NCI-H748 treated with DMSO at 0.1 percent for 48 hours (cell line): ENCODE measurements at regions not wholly inside any gene's neighbourhood (a gene's known extent, or its start where the extent isn't known, plus 50 kb on each side); places are given as distances from the start of the nearest gene placed in this dataset.

Experiments
- DNase-seq: peaks from one replicate; lab custom pipeline; 2025; lab: John Stamatoyannopoulos, UW

DNA sequence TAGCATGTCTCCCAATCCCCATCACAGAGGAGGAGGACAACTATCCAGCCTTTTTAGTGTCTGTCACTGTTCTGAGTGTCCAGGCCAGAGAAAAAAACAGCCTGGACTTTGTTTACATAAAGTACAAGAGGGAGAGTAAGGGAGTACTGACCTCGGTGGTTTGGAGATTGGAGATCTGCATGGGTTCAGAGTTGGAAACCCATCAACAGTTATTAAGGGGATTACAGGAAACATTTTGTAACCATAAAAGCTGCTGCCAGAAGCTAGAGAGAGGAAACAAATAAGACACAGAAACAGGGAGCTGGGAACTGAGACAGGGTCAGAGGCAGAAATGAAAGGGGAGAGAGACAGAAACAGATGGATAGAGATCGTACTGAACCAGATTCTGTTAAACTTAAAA is 131.5 kb upstream of the CTTNBP2NL start:
- no peak for DNase-seq

- DNase-seq = no peak
These were observed 130.1 kb upstream of the CTTNBP2NL start for GRCh38 chr1:112265931-112266330.

DNA sequence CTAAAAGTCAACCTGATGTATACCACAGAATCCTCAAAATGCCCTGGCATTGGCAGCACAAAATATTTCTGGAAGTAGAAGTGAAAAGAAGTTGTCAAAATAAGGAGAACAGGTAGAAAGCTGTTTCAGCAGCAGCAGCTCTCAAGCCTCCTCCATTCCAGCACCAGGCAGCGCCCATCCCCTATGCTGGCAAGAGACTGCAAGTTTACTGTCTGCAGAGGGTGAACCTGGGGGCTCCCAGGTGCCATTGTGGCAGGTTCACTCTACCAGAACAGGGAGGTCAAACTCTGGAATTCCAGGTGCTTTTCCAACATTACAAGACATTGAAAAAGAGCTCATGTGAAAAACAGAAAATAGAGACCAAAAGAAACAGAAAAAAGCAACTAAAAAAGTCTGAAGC is 128.8 kb upstream of the CTTNBP2NL start:
- DNase-seq = no peak

GRCh38 chr1:112267929-112268328 is 128.1 kb upstream of the CTTNBP2NL start:
- DNase-seq = no peak

GRCh38 chr1:112268408-112268807 is 127.6 kb upstream of the CTTNBP2NL start:
- DNase-seq = no peak

GRCh38 chr1:112271270-112271669 is 124.7 kb upstream of the CTTNBP2NL start:
- DNase-seq = no peak

DNA sequence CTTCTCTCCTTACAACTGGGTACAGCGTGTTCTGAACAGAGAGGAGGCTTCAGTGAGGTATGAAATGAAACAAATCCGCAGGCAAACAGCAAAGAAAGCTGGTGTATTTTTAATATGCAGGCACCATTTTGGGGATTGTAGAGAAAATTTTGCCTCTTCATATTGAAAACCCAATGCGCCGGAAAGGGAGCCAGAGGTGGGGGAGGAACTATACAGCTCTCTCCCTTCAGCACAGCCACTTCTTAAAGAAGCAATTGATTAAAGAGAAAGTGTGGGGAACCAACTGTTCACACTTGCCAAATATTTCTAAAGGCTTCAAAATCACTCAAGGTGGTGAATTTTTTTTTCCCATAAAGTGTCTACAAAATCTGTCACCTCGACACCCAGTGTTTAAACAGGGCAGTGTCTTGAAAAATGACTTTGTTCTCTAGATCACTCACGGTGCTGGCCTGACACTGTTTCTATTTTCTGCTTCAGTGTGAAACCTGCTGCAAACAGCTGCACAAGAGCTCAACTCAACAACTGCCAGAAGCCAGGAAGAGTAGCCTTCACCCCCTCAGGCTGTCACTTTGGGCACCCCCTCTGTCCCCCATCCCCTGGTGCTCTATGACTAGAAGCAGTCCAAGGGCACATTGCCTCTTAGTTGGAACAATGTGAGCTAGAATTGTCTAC is 123.8 kb upstream of the CTTNBP2NL start:
- DNase-seq = no peak

- DNase-seq = no peak
These were observed 111.2 kb upstream of the CTTNBP2NL start for GRCh38 chr1:112284796-112285195.

- no peak for DNase-seq
These were observed 110.7 kb upstream of the CTTNBP2NL start for GRCh38 chr1:112285316-112285715.

GRCh38 chr1:112285746-112286145 is 110.3 kb upstream of the CTTNBP2NL start:
- no peak for DNase-seq

DNA sequence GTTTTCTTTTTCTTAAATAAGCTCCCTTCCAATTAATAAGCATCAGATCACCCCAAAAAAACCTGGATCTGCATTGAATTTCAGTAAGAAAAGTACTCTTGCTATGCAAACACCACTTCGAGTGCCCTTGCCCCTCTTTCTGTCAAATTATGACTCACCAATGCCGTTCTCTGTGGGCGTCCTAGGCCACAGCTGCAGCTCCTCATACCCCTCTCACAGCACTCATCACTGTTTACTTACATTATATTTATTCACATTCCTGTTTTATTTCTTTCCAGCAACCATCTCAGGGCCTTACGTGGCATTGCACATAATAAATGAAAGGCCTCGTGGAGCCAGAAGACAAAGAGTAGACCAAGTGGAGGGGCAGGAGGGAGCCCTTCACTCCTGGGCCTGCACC is 99.1 kb upstream of the CTTNBP2NL start:
- peak; percentile 10 for DNase-seq

DNA sequence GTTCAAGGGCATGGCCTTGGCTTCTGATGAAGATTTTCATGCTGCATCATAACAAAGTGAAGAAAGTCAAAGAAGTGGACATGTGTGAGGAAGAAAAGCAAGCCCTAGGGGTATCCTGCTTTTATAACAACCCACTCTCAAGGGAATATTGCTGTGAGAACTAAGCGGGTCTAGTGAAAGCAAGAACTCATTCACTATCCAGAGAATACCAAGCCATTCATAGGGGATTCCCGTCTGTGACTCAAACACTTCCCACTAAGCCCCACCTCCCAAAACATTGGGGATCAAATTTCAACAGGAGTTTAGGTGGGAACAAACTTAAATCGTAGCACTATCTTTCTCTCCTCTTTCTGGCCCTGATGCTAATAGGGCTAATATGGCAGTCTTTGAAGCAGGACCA is 98.5 kb upstream of the CTTNBP2NL start:
- no peak for DNase-seq

GRCh38 chr1:112298558-112298957 is 97.5 kb upstream of the CTTNBP2NL start:
- DNase-seq = peak; percentile 23

DNA sequence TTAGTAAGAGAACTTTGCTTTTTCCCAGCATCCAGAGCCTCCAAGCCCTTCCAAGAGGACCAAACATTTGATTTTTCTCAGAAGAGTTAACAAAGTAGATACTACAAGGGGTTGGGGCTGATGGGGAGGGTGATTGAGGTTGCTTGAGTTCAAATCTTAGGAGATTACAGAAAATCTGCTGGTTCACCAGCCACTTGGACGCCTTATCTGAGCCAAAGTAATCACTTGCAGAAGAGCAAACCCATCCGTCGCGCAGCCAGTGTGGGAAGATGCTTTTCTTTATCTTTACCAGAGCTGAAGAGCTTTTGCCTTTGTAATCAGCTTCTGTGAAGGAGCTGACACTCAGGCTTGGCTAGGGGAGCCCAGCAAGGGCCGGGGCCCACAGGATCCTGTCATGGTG is 91.9 kb upstream of the CTTNBP2NL start:
- DNase-seq = no peak

GRCh38 chr1:112304612-112305011 is 91.4 kb upstream of the CTTNBP2NL start:
- no peak for DNase-seq

DNA sequence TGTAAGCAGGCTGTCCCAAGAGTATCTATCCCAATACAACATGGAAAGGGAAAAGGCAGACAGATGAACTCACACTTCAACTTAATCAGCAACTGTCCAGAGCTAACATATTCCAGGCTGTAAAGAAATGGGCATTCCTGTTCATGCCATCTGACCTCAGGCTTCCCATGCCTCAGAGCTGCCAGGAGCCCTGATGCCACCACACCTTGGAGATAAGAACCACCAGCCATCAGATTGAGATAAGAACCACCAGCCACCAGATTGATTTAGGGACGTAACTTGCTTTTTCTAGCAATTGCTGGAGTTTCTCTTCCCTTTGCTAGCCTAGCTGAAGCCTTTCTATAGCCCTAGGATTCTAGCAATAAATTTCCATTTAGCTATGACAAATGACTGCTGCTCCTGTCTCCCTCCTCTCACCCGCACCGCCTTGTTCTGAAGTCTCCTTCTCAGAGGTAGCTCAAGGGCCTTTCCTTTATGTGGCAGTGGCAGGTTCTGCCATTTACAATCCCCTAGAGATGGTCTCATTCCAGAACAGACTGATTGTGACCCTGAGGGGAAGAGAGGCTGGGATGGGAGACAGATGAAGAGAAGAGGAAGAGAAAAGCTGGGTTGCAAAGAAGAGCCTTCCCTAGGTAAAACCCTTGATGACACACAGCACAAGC is 88.0 kb upstream of the CTTNBP2NL start:
- DNase-seq = no peak

- no peak for DNase-seq
These were observed 87.3 kb upstream of the CTTNBP2NL start for GRCh38 chr1:112308716-112309115.

DNA sequence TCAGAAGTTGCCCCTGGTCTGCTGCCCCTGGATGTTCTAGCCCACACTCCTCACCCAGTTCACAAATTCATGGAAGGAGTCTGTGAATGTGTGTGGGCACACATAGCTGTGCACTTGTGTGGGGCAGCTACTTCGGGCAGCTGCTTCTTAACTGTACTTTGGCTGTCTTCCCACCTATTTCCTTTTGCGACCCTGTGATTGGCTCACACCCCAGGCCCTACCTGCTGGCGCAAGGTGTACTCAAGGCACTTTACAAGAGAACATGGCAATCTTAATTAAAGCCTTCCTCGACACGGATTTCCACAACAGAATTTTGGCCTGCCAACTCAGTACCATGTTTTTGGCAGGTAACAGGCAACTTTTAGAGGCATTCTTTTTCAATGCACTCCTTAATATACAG is 86.5 kb upstream of the CTTNBP2NL start:
- DNase-seq = no peak

DNA sequence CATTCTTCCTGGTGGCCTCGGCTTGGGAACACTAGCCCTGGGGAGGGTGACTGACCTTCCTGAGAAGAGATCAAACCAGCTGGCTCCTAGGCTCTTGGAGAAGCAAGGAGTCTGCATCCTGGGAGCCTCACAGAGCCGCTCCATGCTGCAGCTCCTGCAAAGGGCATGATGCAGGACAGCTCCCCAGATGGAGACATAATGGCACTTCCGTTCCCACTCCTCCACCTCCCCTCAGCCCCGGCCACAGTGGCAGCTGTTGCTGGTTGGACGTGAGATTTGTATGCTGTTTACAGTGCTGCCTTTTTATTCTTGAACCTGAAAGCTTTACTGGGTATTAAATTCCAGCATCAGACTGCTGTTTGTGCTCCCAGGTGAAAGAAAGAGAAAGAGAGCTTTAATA is 83.7 kb upstream of the CTTNBP2NL start:
- no peak for DNase-seq

DNA sequence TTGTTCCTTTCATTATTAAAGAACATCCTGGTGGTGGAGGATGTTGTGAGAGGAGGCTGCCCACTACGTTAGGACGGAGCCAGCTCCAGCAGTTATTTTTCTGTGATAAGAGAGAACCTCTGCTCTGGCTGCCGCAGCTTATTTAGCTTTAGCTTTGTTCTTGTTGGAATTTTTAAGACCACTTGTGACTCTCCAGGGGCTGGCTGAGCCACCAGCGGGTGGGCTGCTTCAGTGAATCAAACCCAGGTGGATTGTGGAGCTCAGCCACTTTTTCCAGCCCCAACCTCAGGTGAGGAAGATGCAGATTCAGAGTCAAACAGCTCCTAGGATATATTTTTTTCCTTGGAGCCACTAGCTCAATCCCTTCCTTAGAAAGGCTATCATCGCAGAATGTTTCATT is 83.1 kb upstream of the CTTNBP2NL start:
- no peak for DNase-seq

DNA sequence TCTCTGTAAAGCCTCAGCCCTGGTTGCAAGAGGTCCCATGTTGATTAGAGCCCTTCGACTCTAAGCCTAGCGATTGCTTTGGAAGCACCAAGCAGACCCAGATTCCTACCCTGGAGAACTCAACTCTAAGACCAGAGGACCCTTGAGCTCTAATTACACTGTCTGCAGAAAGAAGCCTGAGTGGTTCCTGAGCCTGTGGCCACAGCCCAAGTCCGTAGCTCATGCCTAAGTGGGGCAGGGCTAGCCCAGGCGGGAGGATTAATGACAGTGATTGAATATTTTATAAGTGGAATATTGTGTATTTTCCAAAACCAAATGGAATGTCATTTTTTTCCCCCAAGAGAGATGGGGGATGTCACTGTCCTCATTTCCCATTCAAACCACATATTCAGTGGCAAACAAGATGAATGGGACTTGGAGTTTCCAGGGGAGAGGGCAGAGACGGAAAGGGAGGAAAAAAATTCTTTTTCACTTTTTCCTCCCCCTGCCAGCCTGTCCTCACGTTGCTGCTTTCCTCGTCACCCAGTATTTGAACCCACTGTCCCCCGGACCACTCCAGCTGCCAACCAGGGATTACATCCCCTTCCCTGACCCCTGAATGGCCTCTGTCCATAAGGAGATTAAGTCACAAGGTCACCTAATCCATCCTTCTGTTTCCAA is 79.6 kb upstream of the CTTNBP2NL start:
- no peak for DNase-seq

DNA sequence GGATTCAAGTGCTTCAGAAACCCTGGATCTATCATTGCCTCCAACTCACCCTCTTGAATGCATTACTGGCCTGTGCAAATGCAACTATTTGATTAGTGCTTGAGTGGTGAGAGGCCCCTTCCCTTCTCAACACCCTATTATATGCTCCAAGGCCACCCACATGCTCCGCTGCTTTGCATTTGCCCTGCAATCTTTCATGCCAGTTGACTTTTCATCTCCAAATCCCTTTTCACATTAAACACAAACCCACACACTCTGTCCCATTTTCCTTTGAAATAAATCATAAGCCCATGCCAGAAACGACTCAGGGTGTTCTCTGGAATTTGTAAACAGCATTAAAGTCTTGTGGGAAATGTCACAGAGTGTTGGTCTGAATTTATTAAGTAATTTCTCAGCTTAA is 78.9 kb upstream of the CTTNBP2NL start:
- no peak for DNase-seq

- no peak for DNase-seq
These were observed 78.4 kb upstream of the CTTNBP2NL start for GRCh38 chr1:112317611-112318062.
